Upper lobe of left lung (tissue), 6 donors: ENCODE measurements at regions not wholly inside any gene's neighbourhood (a gene's known extent, or its start where the extent isn't known, plus 50 kb on each side); places are given as distances from the start of the nearest gene placed in this dataset.
A peak's percentile ranks its signal among the peaks of the same experiment; 100 is the strongest.

Experiments used
- ATAC-seq, 2 donors: fragments of 200-7000 bp; cut with Tn5 transposase; one replicate each; pipeline ENCODE4 v1.9.1; 2022; ENCODE audit warnings: mild to moderate bottlenecking in 2 of 2, moderate library complexity in 2 of 2; ENCODE audit not compliant: low FRiP score in 2 of 2
- DNase-seq, 2 donors: peaks; one replicate each; pipeline ENCODE4 v3.0.0-alpha.2; 2019 to 2020
- H3K27ac ChIP-seq, 4 donors: fragments of 200-600 bp; sonication (generic); one replicate each; pipeline ENCODE4 v1.5.1; 2016 to 2019
- H3K27me3 ChIP-seq, 4 donors: fragments of 200-600 bp; sonication (generic); one replicate each; pipeline ENCODE4 v1.5.1; 2017 to 2019
- H3K36me3 ChIP-seq, 4 donors: fragments of 200-600 bp; sonication (generic); one replicate each; pipeline ENCODE4 v1.5.1; 2016 to 2019
- H3K4me1 ChIP-seq, 4 donors: fragments of 200-600 bp; sonication (generic); one replicate each; pipeline ENCODE4 v1.5.1; 2018 to 2019
- H3K4me3 ChIP-seq, 4 donors: fragments of 200-600 bp; sonication (generic); one replicate each; pipeline ENCODE4 v1.5.1; 2017 to 2019; ENCODE audit warnings: mild to moderate bottlenecking in 2 of 4, moderate library complexity in 1 of 4
- H3K9me3 ChIP-seq, 4 donors: fragments of 200-600 bp; sonication (generic); one replicate each; pipeline ENCODE4 v1.5.1; 2018 to 2019
- CTCF ChIP-seq, 6 experiments: fragments of 450-650 bp in 4 of 6; fragments of 200-600 bp in 2 of 6; sonication (generic) in 2 of 6; IDR thresholded peaks; one replicate each; pipeline ENCODE4 v1.5.1; 2016 to 2019; ENCODE audit warnings: antibody characterized with exemption in 6 of 6
- EP300 ChIP-seq, 4 donors: sonication (generic); formaldehyde crosslinking; IDR thresholded peaks; one replicate each; pipeline ENCODE4 v1.5.1; 2017; ENCODE audit warnings: antibody characterized with exemption in 4 of 4, control low read depth in 2 of 4
- POLR2A ChIP-seq, 4 donors: fragments of 450-650 bp; IDR thresholded peaks; one replicate each; pipeline ENCODE4 v1.5.1; 2016 to 2017; ENCODE audit warnings: antibody characterized with exemption in 4 of 4, mild to moderate bottlenecking in 2 of 4
- POLR2AphosphoS5 ChIP-seq, 2 donors: sonication (generic); formaldehyde crosslinking; IDR thresholded peaks; one replicate each; pipeline ENCODE4 v1.5.1; 2017; ENCODE audit warnings: antibody characterized with exemption in 2 of 2
- WGBS, 2 donors: methylation state at CpG; one replicate each; pipeline ENCODE4 v1.1.5; 2017 to 2018; 5-methylcytosine and 5-hydroxymethylcytosine counted together
- donor health status: DM: no; HTN: no; CAD: no; lungs with moderate emphysema.
- donor health status: DM: no; HTN: yes; CAD: no; lungs with severe emphysema.

GRCh38 chr9:546797-547223, 294.7 kb upstream of the DMRT1 start:
- H3K27ac ChIP-seq, result peak overlapping the region in 1 of 4 donors; percentile 8
- peak in 1 of 2 donors; percentile 58 for ATAC-seq
- 17 to 26% methylated on average over 3 of the region's 3 CpGs for WGBS, 2 donors
- no peaks in the 10 kb centered on the region for H3K27me3 ChIP-seq
- H3K36me3 ChIP-seq, result peaks cover 0 to 8% (median 0%) of the 10 kb centered on the region in 4 donors
- TF ChIP-seq EP300 (IDR thresholded peaks at IDR 0.05), result no peak
- no peak for TF ChIP-seq POLR2AphosphoS5 (IDR thresholded peaks at IDR 0.05)
- TF ChIP-seq CTCF (IDR thresholded peaks at IDR 0.05), result peak in 2 of 6 experiments; percentile 27 to 39
- no peaks in the 10 kb centered on the region for H3K9me3 ChIP-seq
- DNase-seq, result no peak
- no peak overlapping the region for H3K4me3 ChIP-seq
- H3K4me1 ChIP-seq, result peaks cover 7 to 18% (median 14%) of the 10 kb centered on the region in 4 donors

GRCh38 chr9:547314-547713, 294.2 kb upstream of the DMRT1 start:
- WGBS, 2 donors, result 43% methylated on average over 5 of the region's 5 CpGs
- H3K36me3 ChIP-seq, result peaks cover 0 to 8% (median 0%) of the 10 kb centered on the region in 4 donors
- no peaks in the 10 kb centered on the region for H3K27me3 ChIP-seq
- no peak for DNase-seq
- no peak for ATAC-seq
- peaks cover 7 to 18% (median 16%) of the 10 kb centered on the region in 4 donors for H3K4me1 ChIP-seq
- H3K27ac ChIP-seq, result peak overlapping the region in 1 of 4 donors; percentile 8
- TF ChIP-seq EP300 (IDR thresholded peaks at IDR 0.05) (no peak), POLR2A (IDR thresholded peaks at IDR 0.05) (no peak), POLR2AphosphoS5 (IDR thresholded peaks at IDR 0.05) (no peak), CTCF (IDR thresholded peaks at IDR 0.05) (no peak)
- no peaks in the 10 kb centered on the region for H3K9me3 ChIP-seq
- no peak overlapping the region for H3K4me3 ChIP-seq

GRCh38 chr9:549455-549997, 292.0 kb upstream of the DMRT1 start:
- ATAC-seq, result no peak
- 76 to 82% methylated on average over 12 of the region's 12 CpGs for WGBS, 2 donors
- peaks cover 10 to 20% (median 17%) of the 10 kb centered on the region in 4 donors for H3K4me1 ChIP-seq
- no peaks in the 10 kb centered on the region for H3K27me3 ChIP-seq
- H3K4me3 ChIP-seq, result no peak overlapping the region
- no peak for DNase-seq
- no peaks in the 10 kb centered on the region for H3K9me3 ChIP-seq
- no peak overlapping the region for H3K27ac ChIP-seq
- H3K36me3 ChIP-seq, result peaks cover 0 to 8% (median 0%) of the 10 kb centered on the region in 4 donors
- TF ChIP-seq CTCF (IDR thresholded peaks at IDR 0.05) (no peak), POLR2AphosphoS5 (IDR thresholded peaks at IDR 0.05) (no peak), POLR2A (IDR thresholded peaks at IDR 0.05) (no peak), EP300 (IDR thresholded peaks at IDR 0.05) (no peak)

- 85 to 86% methylated on average over 8 of the region's 8 CpGs for WGBS, 2 donors
- DNase-seq (no peak), ATAC-seq (no peak)
- no peak for TF ChIP-seq EP300 (IDR thresholded peaks at IDR 0.05)
- no peak for TF ChIP-seq POLR2AphosphoS5 (IDR thresholded peaks at IDR 0.05)
- no peak for TF ChIP-seq POLR2A (IDR thresholded peaks at IDR 0.05)
- TF ChIP-seq CTCF (IDR thresholded peaks at IDR 0.05), result no peak
- Histone ChIP-seq H3K4me1 (peaks cover 10 to 20% (median 15%) of the 10 kb centered on the region in 4 donors), H3K9me3 (no peaks in the 10 kb centered on the region), H3K4me3 (no peak overlapping the region), H3K36me3 (peaks cover 0 to 8% (median 0%) of the 10 kb centered on the region in 4 donors), H3K27ac (no peak overlapping the region), H3K27me3 (no peaks in the 10 kb centered on the region)
These were observed 291.2 kb upstream of the DMRT1 start for GRCh38 chr9:550333-550732.
